NCI-H2081 (cell line): ENCODE measurements at regions not wholly inside any gene's neighbourhood (a gene's known extent, or its start where the extent isn't known, plus 50 kb on each side); places are given as distances from the start of the nearest gene placed in this dataset.

ENCODE experiments used
- DNase-seq, 2 experiments: peaks; one replicate each; lab custom pipeline; 2025; lab: John Stamatoyannopoulos, UW

- DNase-seq = no peak
These were observed 261.1 kb downstream of the ABHD5 start for GRCh38 chr3:43951813-43952212.

- DNase-seq = no peak
These were observed 262.6 kb downstream of the ABHD5 start for GRCh38 chr3:43953380-43953779.

GRCh38 chr3:43953814-43954692 is 263.3 kb downstream of the ABHD5 start:
- DNase-seq = no peak

GRCh38 chr3:43956945-43957344 is 266.2 kb downstream of the ABHD5 start:
- DNase-seq = no peak

- DNase-seq = no peak
These were observed 266.8 kb downstream of the ABHD5 start for GRCh38 chr3:43957553-43957952.

- no peak for DNase-seq
These were observed 267.4 kb downstream of the ABHD5 start for GRCh38 chr3:43958005-43958770.

GRCh38 chr3:43958973-43959372 is 268.2 kb downstream of the ABHD5 start:
- no peak for DNase-seq

- no peak for DNase-seq
These were observed 269.0 kb downstream of the ABHD5 start for GRCh38 chr3:43959498-43960447.

GRCh38 chr3:43960448-43960840 is 269.7 kb downstream of the ABHD5 start:
- DNase-seq = no peak

GRCh38 chr3:43962043-43962442 is 271.3 kb downstream of the ABHD5 start:
- DNase-seq = no peak

GRCh38 chr3:43963208-43963607 is 272.5 kb downstream of the ABHD5 start:
- DNase-seq = no peak

- no peak for DNase-seq
These were observed 273.9 kb downstream of the ABHD5 start for GRCh38 chr3:43964640-43965039.

- no peak for DNase-seq
These were observed 274.9 kb downstream of the ABHD5 start for GRCh38 chr3:43965656-43966055.

GRCh38 chr3:43966126-43966525 is 275.4 kb downstream of the ABHD5 start:
- no peak for DNase-seq

GRCh38 chr3:43966530-43966929 is 275.2 kb upstream of the TOPAZ1 start:
- DNase-seq = no peak

- DNase-seq = no peak
These were observed 273.2 kb upstream of the TOPAZ1 start for GRCh38 chr3:43968465-43968864.

GRCh38 chr3:43969944-43970343 is 271.7 kb upstream of the TOPAZ1 start:
- no peak for DNase-seq

- no peak for DNase-seq
These were observed 271.3 kb upstream of the TOPAZ1 start for GRCh38 chr3:43970351-43970750.

- DNase-seq = no peak
These were observed 270.8 kb upstream of the TOPAZ1 start for GRCh38 chr3:43970920-43971319.

GRCh38 chr3:43971486-43971885 is 270.2 kb upstream of the TOPAZ1 start:
- DNase-seq = no peak

GRCh38 chr3:43978708-43979107 is 263.0 kb upstream of the TOPAZ1 start:
- DNase-seq = no peak

GRCh38 chr3:43979645-43980044 is 262.0 kb upstream of the TOPAZ1 start:
- no peak for DNase-seq
